ENCODE measurements at regions not wholly inside any gene's neighbourhood (a gene's known extent, or its start where the extent isn't known, plus 50 kb on each side); places are given as distances from the start of the nearest gene placed in this dataset.

DNA sequence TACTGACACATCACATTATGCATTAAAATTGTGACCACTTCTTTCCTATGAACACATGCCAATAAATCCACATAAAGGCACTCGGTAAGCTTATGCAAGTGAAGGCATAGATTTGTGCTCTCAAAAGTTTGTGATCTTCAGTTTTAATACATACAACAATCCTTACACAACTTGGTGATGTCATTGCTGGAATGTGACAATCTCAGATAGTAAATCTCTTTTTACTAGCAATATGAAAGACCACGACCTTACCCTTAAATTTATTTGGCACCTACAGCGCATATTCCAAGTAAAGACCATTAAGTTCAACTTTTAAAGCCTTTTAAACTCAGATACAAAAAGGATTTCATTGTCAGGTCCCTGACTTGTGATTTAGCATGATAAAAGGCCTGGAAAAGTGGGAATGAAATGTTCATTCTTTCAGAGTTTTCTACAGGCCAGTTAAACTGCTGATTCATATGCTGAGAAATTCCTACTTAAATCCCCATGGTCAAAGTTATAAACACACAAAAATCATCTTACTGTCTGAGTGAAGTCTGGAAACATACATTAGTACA lies 157.4 kb downstream of the SIPA1L2 start:
- TF ChIP-seq, protein P1, sequence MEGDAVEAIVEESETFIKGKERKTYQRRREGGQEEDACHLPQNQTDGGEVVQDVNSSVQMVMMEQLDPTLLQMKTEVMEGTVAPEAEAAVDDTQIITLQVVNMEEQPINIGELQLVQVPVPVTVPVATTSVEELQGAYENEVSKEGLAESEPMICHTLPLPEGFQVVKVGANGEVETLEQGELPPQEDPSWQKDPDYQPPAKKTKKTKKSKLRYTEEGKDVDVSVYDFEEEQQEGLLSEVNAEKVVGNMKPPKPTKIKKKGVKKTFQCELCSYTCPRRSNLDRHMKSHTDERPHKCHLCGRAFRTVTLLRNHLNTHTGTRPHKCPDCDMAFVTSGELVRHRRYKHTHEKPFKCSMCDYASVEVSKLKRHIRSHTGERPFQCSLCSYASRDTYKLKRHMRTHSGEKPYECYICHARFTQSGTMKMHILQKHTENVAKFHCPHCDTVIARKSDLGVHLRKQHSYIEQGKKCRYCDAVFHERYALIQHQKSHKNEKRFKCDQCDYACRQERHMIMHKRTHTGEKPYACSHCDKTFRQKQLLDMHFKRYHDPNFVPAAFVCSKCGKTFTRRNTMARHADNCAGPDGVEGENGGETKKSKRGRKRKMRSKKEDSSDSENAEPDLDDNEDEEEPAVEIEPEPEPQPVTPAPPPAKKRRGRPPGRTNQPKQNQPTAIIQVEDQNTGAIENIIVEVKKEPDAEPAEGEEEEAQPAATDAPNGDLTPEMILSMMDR (conservative IDR thresholded peaks at IDR 0.05; ENCODE audit: low read depth, low read length): no peak
- TF ChIP-seq EZH2 (IDR thresholded peaks at IDR 0.05; ENCODE audit: low read length, unreplicated experiment): no peak
- no peak for TF ChIP-seq EZH2phosphoT487 (IDR thresholded peaks at IDR 0.05; ENCODE audit: borderline replicate concordance, low read length)

All from PC-3 (cell line).